HG02973 (cell line): ENCODE measurements at regions not wholly inside any gene's neighbourhood (a gene's known extent, or its start where the extent isn't known, plus 50 kb on each side); places are given as distances from the start of the nearest gene placed in this dataset.
"Not testable (repeated sequence)": the region's sequence is repeated elsewhere in the genome, so short reads cannot be mapped to it uniquely, and the experiment has no call there.

Experiments
- ATAC-seq: cut with Tn5 transposase; IDR thresholded peaks from one replicate; pipeline ENCODE4 v1.9.1; 2021; ENCODE audit warnings: moderate library complexity; ENCODE audit not compliant: unreplicated experiment

DNA sequence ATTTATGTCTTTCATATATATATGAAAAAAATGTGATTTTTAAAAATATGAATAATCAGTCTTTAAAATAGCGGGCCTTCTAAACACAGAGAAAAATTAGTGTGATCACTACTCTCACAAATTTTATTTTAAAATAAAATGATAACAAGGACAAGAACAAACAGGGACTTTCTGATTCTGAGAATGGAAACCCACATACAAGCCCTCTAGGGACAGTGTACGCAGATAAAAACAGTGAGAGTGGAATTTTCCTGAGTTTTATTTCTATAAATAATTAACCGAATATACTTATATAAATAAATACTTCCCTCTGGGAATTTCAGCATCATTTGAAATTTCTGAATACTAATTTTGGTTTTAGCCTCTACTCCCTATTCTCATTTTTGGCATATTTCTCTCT lies 201.4 kb upstream of the CBLB start:
- ATAC-seq, result no peak

DNA sequence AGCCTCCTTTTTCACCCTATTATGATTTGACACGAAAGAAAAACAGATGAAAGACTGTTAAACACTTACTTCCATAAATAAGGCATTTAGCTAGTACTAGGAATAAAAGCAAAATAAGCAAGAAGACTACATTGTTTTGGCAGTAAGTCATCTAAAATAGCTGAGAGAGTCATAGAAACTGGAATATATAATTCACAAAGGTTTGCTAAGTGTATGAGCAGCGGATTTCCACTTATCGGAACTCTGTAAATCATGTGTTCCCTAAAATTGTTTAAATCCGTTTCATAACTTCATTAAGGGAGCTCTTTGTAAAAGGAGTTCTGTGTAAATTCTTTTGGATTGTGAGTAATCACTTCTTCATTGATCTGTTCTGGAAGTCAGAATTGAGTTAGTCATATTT lies 202.5 kb upstream of the CBLB start:
- no peak for ATAC-seq

DNA sequence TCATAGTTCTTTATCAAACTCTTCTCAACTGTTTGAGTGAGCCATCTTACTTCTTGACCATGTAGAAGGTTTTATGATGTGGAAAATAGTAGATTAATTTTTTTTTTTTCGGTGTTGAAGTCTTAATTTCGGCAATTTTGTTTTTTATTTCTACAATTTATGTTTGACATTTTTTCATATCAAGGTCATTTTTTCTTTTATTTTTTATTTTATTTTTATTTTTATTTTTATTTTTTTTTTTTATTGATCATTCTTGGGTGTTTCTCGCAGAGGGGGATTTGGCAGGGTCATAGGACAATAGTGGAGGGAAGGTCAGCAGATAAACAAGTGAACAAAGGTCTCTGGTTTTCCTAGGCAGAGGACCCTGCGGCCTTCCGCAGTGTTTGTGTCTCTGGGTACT lies 203.8 kb upstream of the CBLB start:
- ATAC-seq, result not testable (repeated sequence)

DNA sequence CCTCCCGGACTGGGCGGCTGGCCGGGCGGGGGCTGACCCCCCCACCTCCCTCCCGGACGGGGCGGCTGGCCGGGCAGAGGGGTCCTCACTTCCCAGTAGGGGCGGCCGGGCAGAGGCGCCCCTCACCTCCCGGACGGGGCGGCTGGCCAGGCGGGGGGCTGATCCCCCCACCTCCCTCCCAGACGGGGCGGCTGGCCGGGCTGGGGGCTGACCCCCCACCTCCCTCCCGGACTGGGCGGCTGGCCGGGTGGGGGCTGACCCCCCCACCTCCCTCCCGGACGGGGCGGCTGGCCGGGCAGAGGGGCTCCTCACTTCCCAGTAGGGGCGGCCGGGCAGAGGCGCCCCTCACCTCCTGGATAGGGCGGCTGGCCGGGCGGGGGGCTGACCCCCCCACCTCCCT lies 205.0 kb upstream of the CBLB start:
- ATAC-seq, result not testable (repeated sequence)

GRCh38 chr3:106075731-106076130 lies 206.9 kb upstream of the CBLB start:
- not testable (repeated sequence) for ATAC-seq

GRCh38 chr3:106078635-106079034 lies 209.8 kb upstream of the CBLB start:
- no peak for ATAC-seq

GRCh38 chr3:106082616-106083015 lies 213.8 kb upstream of the CBLB start:
- no peak for ATAC-seq

DNA sequence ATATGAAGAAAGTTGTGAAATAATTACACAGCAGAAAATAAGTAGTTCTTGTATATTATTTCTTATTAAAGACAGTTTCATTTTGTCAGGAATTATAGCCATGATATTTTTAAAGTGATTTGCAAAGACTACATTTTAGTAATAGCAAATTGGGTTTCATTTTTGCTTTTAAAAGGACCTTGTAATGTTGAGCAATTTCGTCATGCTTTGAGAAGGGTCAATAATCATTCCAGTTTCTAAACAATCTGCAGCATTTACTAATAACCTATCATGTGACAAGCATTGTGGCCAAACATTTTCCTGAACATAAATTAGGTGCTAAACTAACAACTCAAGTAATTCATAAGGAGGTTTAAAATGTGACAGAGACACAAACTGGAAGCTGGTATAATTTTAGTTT lies 214.4 kb upstream of the CBLB start:
- ATAC-seq, result no peak

GRCh38 chr3:106083854-106084253 lies 215.0 kb upstream of the CBLB start:
- ATAC-seq, result no peak

DNA sequence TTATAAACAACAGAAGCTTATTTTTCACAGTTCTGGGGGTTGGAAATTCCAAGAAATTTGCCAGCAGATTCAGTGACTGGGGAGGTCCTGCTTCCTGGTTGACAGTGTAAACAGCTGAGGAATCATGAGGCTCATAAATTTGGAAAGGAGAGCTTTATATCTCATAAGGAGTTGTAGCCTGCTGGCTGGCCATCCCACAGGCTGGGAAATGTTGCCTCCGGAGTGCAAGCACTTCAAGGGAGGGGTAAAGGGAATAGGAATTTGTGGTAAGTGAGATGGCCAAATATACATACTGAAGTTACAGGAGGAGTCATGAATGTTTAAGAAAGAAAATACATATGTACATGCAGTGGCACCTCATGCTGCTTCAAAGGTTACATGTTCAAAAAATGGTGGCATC lies 217.2 kb upstream of the CBLB start:
- no peak for ATAC-seq

GRCh38 chr3:106086636-106087035 lies 217.8 kb upstream of the CBLB start:
- no peak for ATAC-seq

DNA sequence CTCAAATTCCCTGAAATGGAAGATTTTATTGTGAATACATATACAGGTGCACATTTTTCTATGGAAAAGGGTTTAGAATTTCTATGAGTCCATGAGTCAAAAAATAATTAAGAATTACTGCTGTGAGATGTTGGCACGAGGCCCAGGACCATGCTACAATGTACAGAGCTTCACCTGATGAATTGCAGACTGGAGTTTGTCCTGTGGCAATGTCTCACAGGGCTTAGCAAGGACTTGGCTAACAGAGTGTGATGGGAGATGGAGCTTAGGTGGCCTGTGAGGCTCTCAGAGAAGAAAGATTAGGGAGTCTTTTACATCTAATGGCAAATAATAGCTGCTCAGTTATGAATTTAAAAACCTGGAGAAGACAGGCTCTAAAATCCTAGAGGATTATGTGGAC lies 219.5 kb upstream of the CBLB start:
- no peak for ATAC-seq

GRCh38 chr3:106088899-106089298 lies 220.1 kb upstream of the CBLB start:
- ATAC-seq, result no peak

GRCh38 chr3:106089806-106090205 lies 221.0 kb upstream of the CBLB start:
- no peak for ATAC-seq

GRCh38 chr3:106092792-106093191 lies 224.0 kb upstream of the CBLB start:
- ATAC-seq, result no peak

DNA sequence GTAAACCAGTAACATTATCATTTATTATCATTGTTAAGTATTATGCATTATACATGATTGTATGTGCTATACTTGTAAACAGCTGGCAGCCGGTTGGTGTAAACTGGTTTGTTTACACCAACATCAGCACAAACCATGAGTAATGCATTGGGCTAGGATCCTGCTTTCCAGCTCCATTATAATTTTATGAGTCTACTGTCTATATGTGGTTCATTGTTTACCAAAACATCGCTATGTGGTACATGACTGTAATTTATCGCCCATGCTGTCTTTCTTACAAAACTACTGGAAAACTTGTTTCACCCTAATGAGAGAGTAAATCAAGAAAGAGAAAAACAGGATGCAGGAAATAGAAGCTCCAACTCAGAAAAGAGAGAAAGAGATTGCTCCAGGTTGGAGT lies 224.8 kb upstream of the CBLB start:
- no peak for ATAC-seq

- ATAC-seq, result no peak
These were observed 229.1 kb upstream of the CBLB start for GRCh38 chr3:106097817-106098435.

- ATAC-seq, result no peak
These were observed 234.6 kb upstream of the CBLB start for GRCh38 chr3:106103383-106103782.

DNA sequence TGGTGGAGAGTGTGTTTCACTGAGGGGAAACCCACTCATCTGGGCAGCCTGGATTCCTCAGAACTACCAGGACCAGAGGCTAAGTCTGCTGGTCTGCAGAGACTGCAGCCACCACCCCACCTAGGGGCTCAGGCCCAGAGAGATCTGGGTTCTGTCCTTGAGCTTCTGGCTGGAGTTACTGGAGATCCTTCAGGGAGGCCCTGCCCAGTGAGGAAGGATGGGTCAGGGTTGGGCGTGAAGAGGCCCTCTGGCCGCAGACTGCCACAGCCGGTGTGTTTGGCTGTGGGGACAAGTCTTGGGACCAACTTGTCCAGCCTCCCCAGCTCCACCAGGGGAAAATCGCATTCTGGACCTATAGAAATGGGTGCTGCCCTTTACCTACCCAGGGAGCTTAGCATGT lies 235.3 kb upstream of the CBLB start:
- ATAC-seq, result no peak

- ATAC-seq, result no peak
These were observed 240.1 kb upstream of the CBLB start for GRCh38 chr3:106108925-106109324.

DNA sequence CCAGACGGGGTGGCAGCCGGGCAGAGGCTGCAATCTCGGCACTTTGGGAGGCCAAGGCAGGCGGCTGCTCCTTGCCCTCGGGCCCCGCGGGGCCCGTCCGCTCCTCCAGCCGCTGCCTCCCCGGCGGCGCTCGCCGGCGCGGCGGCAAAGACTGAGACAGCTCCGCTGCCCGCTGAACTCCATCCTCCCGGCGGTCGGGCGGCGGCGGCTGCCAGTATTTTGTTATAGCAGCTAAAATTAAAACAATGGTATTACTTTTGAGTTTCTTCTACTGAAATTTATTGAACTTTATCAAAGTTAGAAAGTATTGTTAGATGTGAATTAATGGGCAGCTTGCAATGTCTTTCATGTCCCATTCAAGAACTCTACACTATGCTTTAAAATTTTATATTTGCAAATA lies 243.7 kb upstream of the CBLB start:
- not testable (repeated sequence) for ATAC-seq

DNA sequence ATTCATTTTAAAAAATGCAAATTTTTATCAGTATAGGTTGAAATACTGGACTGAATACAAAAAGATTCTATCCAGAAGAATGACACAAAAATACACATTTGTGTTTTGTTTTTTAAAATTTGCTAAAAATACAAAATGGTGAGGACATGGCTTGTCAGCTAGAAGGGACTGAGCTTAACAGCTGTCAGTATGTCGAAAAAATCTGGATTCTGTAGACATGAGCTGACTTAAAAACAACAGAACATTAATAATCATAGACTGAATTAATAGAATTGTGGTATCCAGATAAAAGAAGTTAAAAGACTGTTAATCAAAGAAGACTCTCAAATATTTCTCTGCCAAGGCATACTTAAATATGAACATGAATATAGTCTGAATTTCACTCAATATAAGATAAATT lies 244.9 kb upstream of the CBLB start:
- no peak for ATAC-seq

GRCh38 chr3:106114220-106114619 lies 245.4 kb upstream of the CBLB start:
- no peak for ATAC-seq

DNA sequence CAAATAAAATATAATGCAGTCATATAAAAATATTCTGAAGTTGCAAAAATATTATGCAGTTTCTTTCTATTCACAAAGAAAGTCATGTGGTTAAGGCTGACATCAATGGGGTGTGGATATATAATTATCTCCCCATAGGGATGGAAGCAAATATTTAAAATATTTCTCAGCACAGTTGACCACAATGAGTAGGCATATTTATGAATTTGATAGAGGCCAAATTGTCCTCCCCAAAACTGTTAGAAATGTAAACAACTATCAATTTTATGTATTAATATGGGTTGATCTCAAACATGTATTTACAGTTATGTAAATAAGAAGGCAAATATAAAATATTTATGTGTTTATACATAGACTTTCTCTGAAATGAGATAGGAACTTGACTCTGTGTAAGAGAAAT lies 246.0 kb upstream of the CBLB start:
- no peak for ATAC-seq
